ENCODE measurements at regions not wholly inside any gene's neighbourhood (a gene's known extent, or its start where the extent isn't known, plus 50 kb on each side); places are given as distances from the start of the nearest gene placed in this dataset.

DNA sequence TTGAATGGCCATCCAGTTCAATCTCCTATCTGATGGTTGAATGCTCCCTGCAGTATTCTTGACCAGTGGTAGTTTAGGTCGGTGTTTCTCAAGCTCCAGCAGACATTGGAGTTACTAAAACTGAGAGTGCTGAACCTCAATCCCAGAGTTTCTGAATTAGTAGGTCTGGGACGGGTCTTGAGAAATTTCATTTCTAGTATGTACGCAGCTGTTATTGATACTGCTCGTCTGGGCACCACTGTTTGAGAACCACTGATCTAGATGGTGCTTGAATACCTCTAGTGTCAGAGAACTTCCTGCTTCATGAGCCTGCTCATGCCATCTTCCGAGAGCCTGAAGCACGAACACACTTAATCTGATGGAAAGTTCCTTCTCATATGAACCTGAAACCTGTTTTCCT is 99.4 kb upstream of the CREB5 start:
- TF ChIP-seq, protein P1, sequence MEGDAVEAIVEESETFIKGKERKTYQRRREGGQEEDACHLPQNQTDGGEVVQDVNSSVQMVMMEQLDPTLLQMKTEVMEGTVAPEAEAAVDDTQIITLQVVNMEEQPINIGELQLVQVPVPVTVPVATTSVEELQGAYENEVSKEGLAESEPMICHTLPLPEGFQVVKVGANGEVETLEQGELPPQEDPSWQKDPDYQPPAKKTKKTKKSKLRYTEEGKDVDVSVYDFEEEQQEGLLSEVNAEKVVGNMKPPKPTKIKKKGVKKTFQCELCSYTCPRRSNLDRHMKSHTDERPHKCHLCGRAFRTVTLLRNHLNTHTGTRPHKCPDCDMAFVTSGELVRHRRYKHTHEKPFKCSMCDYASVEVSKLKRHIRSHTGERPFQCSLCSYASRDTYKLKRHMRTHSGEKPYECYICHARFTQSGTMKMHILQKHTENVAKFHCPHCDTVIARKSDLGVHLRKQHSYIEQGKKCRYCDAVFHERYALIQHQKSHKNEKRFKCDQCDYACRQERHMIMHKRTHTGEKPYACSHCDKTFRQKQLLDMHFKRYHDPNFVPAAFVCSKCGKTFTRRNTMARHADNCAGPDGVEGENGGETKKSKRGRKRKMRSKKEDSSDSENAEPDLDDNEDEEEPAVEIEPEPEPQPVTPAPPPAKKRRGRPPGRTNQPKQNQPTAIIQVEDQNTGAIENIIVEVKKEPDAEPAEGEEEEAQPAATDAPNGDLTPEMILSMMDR (IDR thresholded peaks at IDR 0.05) = no peak
- ATAC-seq (ENCODE audit: low FRiP score) (no peak), DNase-seq (ENCODE audit: low spot score) (no peak)

DNA sequence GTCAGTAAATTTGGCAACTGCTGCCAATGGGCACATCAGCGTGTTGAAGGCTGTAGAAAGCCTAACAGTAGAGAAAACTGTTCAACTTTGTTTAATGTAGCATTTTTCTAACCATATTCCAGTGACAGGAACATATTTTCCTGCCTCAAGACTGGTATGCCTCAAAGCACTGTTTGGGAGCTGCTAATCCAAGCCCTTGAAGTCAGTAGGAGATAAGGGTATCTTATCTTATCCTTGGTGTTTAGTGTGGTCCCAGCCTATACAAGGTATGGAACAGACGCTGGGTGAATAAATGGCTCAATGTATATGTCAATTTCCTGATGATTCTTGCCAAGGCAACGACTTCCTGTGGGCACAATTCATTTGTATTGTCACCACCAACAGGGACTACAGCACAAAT is 97.5 kb upstream of the CREB5 start:
- TF ChIP-seq, protein P1 (IDR thresholded peaks at IDR 0.05) = no peak
- DNase-seq (ENCODE audit: low spot score) (no peak), ATAC-seq (ENCODE audit: low FRiP score) (no peak)

DNA sequence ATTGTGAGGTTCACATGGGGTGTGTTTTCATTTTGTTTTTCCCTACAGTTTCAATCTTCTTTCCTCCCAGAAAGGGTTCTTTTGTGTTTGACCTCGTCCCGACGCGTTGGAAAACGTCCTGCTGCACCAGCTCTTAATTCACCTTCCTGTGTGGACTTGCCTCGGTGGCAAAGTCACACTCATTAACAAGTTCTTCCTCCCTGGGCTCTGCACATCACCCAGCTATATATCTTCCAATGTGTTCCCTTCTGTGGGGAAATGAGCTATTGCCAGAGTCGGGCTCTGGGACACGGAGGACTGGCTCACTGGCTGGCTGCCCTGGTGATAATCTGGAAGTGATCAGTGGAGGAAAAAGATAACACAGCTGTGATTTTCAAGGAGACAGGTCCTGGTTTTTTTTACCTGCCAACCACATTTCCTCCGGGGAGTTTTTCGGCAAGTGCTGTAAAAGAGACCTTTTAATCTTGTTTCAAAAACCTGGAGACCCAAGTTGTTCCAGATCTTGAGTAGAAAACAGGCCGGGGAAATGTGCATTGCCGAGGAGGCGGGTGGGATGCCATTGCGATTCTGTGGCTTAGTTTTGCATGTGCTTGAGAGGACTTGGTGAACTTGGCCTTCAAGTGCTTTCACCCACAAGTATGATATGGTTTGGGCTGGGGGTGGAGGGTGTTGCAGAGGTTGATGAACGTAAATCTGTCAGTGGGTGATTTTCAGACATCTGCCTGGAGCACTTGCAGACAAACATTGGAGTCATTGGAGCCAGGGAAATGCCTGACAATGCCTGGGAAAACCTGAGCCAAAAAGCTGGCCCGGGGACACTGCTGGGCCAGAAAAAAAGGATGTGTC is 96.5 kb upstream of the CREB5 start:
- TF ChIP-seq, protein P1 (IDR thresholded peaks at IDR 0.05) = no peak
- ATAC-seq (ENCODE audit: low FRiP score) (no peak), DNase-seq (ENCODE audit: low spot score) (no peak)

DNA sequence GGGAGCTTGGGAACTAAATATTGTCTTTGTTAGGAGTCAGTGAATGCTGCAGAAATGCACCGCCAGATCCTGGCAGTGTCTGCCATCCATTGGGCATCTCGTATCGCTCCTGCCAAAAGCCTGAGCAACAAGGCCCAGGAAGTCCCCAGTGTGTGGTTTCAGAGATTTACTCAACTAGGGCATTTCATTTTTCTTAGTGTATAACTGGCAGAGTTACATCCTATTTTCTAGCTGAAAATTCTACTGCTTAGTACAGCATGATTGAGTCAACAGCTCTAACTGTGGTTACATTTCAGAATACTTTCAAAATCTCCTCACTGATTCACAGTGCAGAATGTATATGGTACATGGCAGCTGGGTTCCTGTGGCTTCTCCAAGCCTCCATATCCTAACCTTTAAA is 95.8 kb upstream of the CREB5 start:
- TF ChIP-seq, protein P1 (IDR thresholded peaks at IDR 0.05) = no peak
- no peak for ATAC-seq (ENCODE audit: low FRiP score)

DNA sequence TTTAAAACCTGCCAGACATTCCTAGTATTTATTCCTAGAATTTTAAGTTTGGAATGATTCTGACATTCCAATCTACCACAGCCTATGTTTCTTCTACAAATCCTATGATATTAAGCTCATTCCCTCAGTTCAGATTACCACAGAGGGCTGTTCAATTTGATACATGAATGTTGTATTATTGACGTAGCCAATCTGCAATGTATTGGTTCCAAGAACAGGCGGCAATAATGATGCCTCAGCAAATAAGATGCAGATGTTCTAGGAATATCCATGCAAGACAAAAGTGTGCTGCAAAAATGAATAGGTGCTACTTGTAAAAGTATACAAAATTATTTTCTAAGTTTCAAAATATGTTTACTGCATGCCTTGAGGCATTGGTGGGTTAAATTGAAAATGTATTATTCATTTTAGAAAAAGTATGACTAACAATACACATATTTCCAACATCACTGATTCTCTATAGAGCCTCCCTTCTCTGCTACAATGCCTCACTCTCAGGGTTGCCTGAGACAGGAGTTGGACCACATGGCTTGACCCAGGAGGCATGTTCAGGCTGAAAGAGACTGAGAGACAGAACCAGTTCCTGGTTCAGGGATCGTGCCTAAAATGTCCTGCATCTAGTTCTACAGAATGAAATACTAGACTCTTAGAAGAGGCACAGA is 94.1 kb upstream of the CREB5 start:
- TF ChIP-seq, protein P1 (IDR thresholded peaks at IDR 0.05) = no peak
- DNase-seq (ENCODE audit: low spot score) = no peak
- ATAC-seq (ENCODE audit: low FRiP score) = no peak

More for the DNA sequence above, 95.8 kb upstream of the CREB5 start:
- no peak for DNase-seq (ENCODE audit: low spot score)

DNA sequence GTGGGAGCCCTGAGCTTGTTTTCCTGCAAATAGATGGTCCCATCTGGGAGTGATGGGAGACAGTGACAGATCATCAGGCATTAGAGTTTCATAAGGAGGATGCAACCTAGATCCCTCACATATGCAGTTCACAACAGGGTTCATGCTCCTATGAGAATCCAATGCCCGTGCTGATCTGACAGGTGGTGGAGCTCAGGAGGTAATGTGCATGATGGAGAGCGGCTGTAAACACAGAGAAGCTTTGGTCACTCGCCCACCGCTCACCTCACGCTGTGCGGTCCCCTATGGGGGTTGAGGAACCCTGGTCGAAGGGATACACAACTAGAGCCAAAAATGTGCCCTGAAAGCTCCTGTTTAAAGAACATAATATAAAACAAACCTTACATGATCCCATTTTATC is 88.5 kb upstream of the CREB5 start:
- DNase-seq (ENCODE audit: low spot score) (no peak), ATAC-seq (ENCODE audit: low FRiP score) (no peak)
- TF ChIP-seq, protein P1 (IDR thresholded peaks at IDR 0.05) = no peak

DNA sequence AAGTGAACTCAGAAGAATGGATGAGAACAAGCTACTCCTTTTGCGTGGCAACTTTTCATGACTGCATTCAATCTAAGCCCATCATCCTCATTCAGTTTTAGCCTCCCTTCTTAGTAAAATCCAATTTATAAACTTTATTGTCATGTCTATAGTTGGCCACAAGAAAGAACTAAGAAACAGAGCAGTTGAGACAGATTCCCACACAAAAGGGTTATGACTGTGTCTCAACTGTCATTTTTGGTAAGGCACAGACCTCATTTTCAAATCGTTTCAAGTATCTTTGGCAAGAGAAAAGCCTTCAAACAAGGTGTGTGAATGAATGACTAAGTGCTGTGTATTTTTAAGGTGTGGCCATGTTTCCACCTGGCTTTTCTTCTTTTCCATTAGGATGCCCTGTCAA is 84.2 kb upstream of the CREB5 start:
- TF ChIP-seq, protein P1 (IDR thresholded peaks at IDR 0.05) = no peak
- no peak for DNase-seq (ENCODE audit: low spot score)
- no peak for ATAC-seq (ENCODE audit: low FRiP score)
